ENCODE measurements at regions not wholly inside any gene's neighbourhood (a gene's known extent, or its start where the extent isn't known, plus 50 kb on each side); places are given as distances from the start of the nearest gene placed in this dataset.
"Not testable (repeated sequence)": the region's sequence is repeated elsewhere in the genome, so short reads cannot be mapped to it uniquely, and the experiment has no call there.

- H3K4me3 ChIP-seq (ENCODE audit: low read depth, low read length), result no peak overlapping the region
- TF ChIP-seq, protein P1, sequence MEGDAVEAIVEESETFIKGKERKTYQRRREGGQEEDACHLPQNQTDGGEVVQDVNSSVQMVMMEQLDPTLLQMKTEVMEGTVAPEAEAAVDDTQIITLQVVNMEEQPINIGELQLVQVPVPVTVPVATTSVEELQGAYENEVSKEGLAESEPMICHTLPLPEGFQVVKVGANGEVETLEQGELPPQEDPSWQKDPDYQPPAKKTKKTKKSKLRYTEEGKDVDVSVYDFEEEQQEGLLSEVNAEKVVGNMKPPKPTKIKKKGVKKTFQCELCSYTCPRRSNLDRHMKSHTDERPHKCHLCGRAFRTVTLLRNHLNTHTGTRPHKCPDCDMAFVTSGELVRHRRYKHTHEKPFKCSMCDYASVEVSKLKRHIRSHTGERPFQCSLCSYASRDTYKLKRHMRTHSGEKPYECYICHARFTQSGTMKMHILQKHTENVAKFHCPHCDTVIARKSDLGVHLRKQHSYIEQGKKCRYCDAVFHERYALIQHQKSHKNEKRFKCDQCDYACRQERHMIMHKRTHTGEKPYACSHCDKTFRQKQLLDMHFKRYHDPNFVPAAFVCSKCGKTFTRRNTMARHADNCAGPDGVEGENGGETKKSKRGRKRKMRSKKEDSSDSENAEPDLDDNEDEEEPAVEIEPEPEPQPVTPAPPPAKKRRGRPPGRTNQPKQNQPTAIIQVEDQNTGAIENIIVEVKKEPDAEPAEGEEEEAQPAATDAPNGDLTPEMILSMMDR (IDR thresholded peaks at IDR 0.05; ENCODE audit: low read depth, low read length), result no peak
- no peak for DNase-seq (ENCODE audit: low read depth, low spot score)
- in situ Hi-C loops (cut with HindIII; ENCODE audit: low sequenced_read_pairs), result no loop called here
These were observed 566.4 kb upstream of the C16orf82 start for GRCh38 chr16:26500326-26500725.

DNA sequence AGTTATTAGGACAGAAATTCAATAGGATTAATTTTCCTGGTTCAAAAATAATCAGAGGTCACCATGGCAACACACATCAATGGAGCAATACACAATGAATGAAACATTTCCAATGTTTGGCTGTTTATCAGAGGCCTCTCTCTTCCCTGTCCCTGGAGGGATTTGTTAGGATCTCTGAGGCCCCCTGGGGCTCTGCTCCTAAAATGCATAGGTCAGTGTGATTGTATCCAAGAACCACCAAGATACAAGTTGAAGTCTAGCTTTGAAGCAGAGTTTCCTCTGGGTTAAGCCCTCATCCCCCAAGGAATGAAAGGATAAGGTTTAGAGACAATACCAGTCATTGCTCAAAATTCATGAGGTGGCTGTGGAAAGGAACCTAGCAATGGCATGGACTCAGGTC, 561.2 kb upstream of the C16orf82 start:
- in situ Hi-C loops (cut with HindIII; ENCODE audit: low sequenced_read_pairs), result no loop called here
- no peak overlapping the region for H3K4me3 ChIP-seq (ENCODE audit: low read depth, low read length)
- TF ChIP-seq, protein P1 (IDR thresholded peaks at IDR 0.05; ENCODE audit: low read depth, low read length), result no peak
- no peak for DNase-seq (ENCODE audit: low read depth, low spot score)

DNA sequence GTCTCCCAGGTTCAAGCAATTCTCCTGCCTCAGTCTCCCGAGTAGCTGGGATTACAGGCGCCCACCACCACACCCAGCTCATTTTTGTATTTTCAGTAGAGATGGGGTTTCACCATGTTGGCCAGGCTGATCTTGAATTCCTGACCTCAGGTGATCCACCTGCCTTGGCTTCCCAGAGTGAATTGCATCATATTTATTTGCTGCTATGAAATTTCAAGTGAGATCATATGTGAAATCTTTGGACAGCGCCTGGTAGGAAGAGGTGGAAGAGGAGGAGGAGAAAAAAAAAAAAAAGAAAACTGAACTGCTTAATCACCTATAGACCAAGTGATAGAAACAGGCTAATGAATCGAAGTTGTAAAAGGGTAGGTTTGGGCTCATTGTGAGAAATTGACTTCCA, 557.8 kb upstream of the C16orf82 start:
- H3K4me3 ChIP-seq (ENCODE audit: low read depth, low read length); DNase-seq (ENCODE audit: low read depth, low spot score); in situ Hi-C loops (cut with HindIII; ENCODE audit: low sequenced_read_pairs): not testable (repeated sequence)

- in situ Hi-C loops (cut with HindIII; ENCODE audit: low sequenced_read_pairs), result no loop called here
- TF ChIP-seq, protein P1 (IDR thresholded peaks at IDR 0.05; ENCODE audit: low read depth, low read length), result no peak
These were observed 555.8 kb upstream of the C16orf82 start for GRCh38 chr16:26510924-26511323.

GRCh38 chr16:26511463-26511862, 555.3 kb upstream of the C16orf82 start:
- in situ Hi-C loops (cut with HindIII; ENCODE audit: low sequenced_read_pairs), result no loop called here
- DNase-seq (ENCODE audit: low read depth, low spot score), result no peak
- TF ChIP-seq, protein P1 (IDR thresholded peaks at IDR 0.05; ENCODE audit: low read depth, low read length), result no peak
- no peak overlapping the region for H3K4me3 ChIP-seq (ENCODE audit: low read depth, low read length)

More at GRCh38 chr16:26510924-26511323, 555.8 kb upstream of the C16orf82 start:
- H3K4me3 ChIP-seq (ENCODE audit: low read depth, low read length), result no peak overlapping the region
- DNase-seq (ENCODE audit: low read depth, low spot score), result no peak

GRCh38 chr16:26521626-26522025, 545.1 kb upstream of the C16orf82 start:
- in situ Hi-C loops (cut with HindIII; ENCODE audit: low sequenced_read_pairs), result no loop called here
- TF ChIP-seq, protein P1 (IDR thresholded peaks at IDR 0.05; ENCODE audit: low read depth, low read length), result no peak
- no peak overlapping the region for H3K4me3 ChIP-seq (ENCODE audit: low read depth, low read length)
- DNase-seq (ENCODE audit: low read depth, low spot score), result no peak

- no peak overlapping the region for H3K4me3 ChIP-seq (ENCODE audit: low read depth, low read length)
- TF ChIP-seq, protein P1 (IDR thresholded peaks at IDR 0.05; ENCODE audit: low read depth, low read length), result no peak
- DNase-seq (ENCODE audit: low read depth, low spot score), result no peak
- in situ Hi-C loops (cut with HindIII; ENCODE audit: low sequenced_read_pairs), result no loop called here
These were observed 542.4 kb upstream of the C16orf82 start for GRCh38 chr16:26524281-26524680.

All from astrocyte of the spinal cord (primary cell).